ENCODE measurements at regions not wholly inside any gene's neighbourhood (a gene's known extent, or its start where the extent isn't known, plus 50 kb on each side); places are given as distances from the start of the nearest gene placed in this dataset.

GRCh38 chr13:31049833-31050232, 111.9 kb downstream of the HSPH1 start:
- DNase-seq (ENCODE audit: low read depth), result no peak

- no peak for DNase-seq (ENCODE audit: low read depth)
Measured at GRCh38 chr13:31049083-31049482, 112.6 kb downstream of the HSPH1 start.

GRCh38 chr13:31048521-31048920, 113.2 kb downstream of the HSPH1 start:
- no peak for DNase-seq (ENCODE audit: low read depth)

- peak; percentile 79 for DNase-seq (ENCODE audit: low read depth)
Measured at GRCh38 chr13:31046711-31047279, 114.3 kb downstream of the TEX26 start.

GRCh38 chr13:31045286-31046081, 113.0 kb downstream of the TEX26 start:
- DNase-seq (ENCODE audit: low read depth), result peak; percentile 75

GRCh38 chr13:31044364-31045285, 112.2 kb downstream of the TEX26 start:
- DNase-seq (ENCODE audit: low read depth), result peak; percentile 80

- DNase-seq (ENCODE audit: low read depth), result peak; percentile 28
Measured at GRCh38 chr13:31043957-31044356, 111.5 kb downstream of the TEX26 start.

GRCh38 chr13:31042481-31043165, 110.2 kb downstream of the TEX26 start:
- DNase-seq (ENCODE audit: low read depth), result peak; percentile 52

GRCh38 chr13:31042049-31042448, 109.6 kb downstream of the TEX26 start:
- no peak for DNase-seq (ENCODE audit: low read depth)

- peak; percentile 81 for DNase-seq (ENCODE audit: low read depth)
Measured at GRCh38 chr13:31038834-31039552, 106.5 kb downstream of the TEX26 start.

GRCh38 chr13:31037874-31038500, 105.5 kb downstream of the TEX26 start:
- DNase-seq (ENCODE audit: low read depth), result no peak

GRCh38 chr13:31036731-31037695, 104.6 kb downstream of the TEX26 start:
- DNase-seq (ENCODE audit: low read depth), result no peak

GRCh38 chr13:31035185-31035965, 102.9 kb downstream of the TEX26 start:
- no peak for DNase-seq (ENCODE audit: low read depth)

GRCh38 chr13:31032528-31033113, 100.2 kb downstream of the TEX26 start:
- DNase-seq (ENCODE audit: low read depth), result no peak

GRCh38 chr13:31031482-31031881, 99.0 kb downstream of the TEX26 start:
- DNase-seq (ENCODE audit: low read depth), result no peak

- no peak for DNase-seq (ENCODE audit: low read depth)
Measured at GRCh38 chr13:31029102-31029501, 96.6 kb downstream of the TEX26 start.

GRCh38 chr13:31027136-31027535, 94.7 kb downstream of the TEX26 start:
- DNase-seq (ENCODE audit: low read depth), result no peak

Measured in myocyte (in vitro differentiated cells).